ENCODE measurements at regions not wholly inside any gene's neighbourhood (a gene's known extent, or its start where the extent isn't known, plus 50 kb on each side); places are given as distances from the start of the nearest gene placed in this dataset.

GRCh38 chr1:163758977-163759670 is 437.4 kb downstream of the NUF2 start:
- no peak for DNase-seq

- DNase-seq: no peak
Observed at GRCh38 chr1:163761898-163762297, 440.1 kb downstream of the NUF2 start.

GRCh38 chr1:163766257-163766918 is 444.6 kb downstream of the NUF2 start:
- no peak for DNase-seq

GRCh38 chr1:163768576-163768975 is 446.8 kb downstream of the NUF2 start:
- no peak for DNase-seq

GRCh38 chr1:163770265-163770664 is 448.5 kb downstream of the NUF2 start:
- no peak for DNase-seq

GRCh38 chr1:163771637-163772036 is 449.9 kb downstream of the NUF2 start:
- no peak for DNase-seq

- DNase-seq: no peak
Observed at GRCh38 chr1:163772246-163772645, 450.5 kb downstream of the NUF2 start.

- DNase-seq: no peak
Observed at GRCh38 chr1:163773396-163773795, 451.6 kb downstream of the NUF2 start.

GRCh38 chr1:163774401-163774945 is 452.7 kb downstream of the NUF2 start:
- DNase-seq: no peak

GRCh38 chr1:163774978-163775620 is 453.3 kb downstream of the NUF2 start:
- no peak for DNase-seq

GRCh38 chr1:163777205-163777604 is 455.5 kb downstream of the NUF2 start:
- no peak for DNase-seq

GRCh38 chr1:163781146-163781545 is 459.4 kb downstream of the NUF2 start:
- no peak for DNase-seq

GRCh38 chr1:163785868-163786405 is 464.2 kb downstream of the NUF2 start:
- DNase-seq: no peak

- DNase-seq: no peak
Observed at GRCh38 chr1:163789911-163790310, 468.2 kb downstream of the NUF2 start.

- DNase-seq: no peak
Observed at GRCh38 chr1:163794551-163794950, 472.8 kb downstream of the NUF2 start.

GRCh38 chr1:163796394-163796821 is 474.7 kb downstream of the NUF2 start:
- DNase-seq: no peak

- DNase-seq: no peak
Observed at GRCh38 chr1:163797816-163798215, 476.1 kb downstream of the NUF2 start.

- no peak for DNase-seq
Observed at GRCh38 chr1:163799190-163799805, 477.5 kb downstream of the NUF2 start.

GRCh38 chr1:163807331-163808049 is 485.7 kb downstream of the NUF2 start:
- DNase-seq: no peak

- no peak for DNase-seq
Observed at GRCh38 chr1:163813251-163813650, 491.5 kb downstream of the NUF2 start.

GRCh38 chr1:163820226-163820625 is 498.5 kb downstream of the NUF2 start:
- DNase-seq: no peak

- no peak for DNase-seq
Observed at GRCh38 chr1:163820766-163821165, 499.0 kb downstream of the NUF2 start.
